Putamen (tissue), 1 donor: ENCODE measurements at regions not wholly inside any gene's neighbourhood (a gene's known extent, or its start where the extent isn't known, plus 50 kb on each side); places are given as distances from the start of the nearest gene placed in this dataset.

Experiments
- DNase-seq: peaks from one replicate; pipeline ENCODE4 v3.0.0-alpha.2; 2016; ENCODE audit warnings: low spot score

DNA sequence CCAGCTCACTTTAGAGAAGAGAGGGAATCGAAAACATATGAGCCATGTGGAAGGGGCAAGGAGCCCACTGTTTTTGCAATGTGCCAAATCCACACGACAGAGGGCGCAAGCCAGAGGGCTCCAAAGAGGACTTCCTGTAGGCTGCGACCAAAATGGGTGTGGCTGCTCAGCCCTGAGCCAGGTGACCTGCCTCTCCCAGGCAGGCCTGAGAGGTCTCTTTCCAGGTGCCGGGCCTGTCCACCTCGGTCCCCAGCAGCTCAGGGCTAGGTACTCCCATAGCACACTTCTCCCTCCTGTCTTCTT, 153.8 kb downstream of the TTC32 start:
- DNase-seq, result no peak

DNA sequence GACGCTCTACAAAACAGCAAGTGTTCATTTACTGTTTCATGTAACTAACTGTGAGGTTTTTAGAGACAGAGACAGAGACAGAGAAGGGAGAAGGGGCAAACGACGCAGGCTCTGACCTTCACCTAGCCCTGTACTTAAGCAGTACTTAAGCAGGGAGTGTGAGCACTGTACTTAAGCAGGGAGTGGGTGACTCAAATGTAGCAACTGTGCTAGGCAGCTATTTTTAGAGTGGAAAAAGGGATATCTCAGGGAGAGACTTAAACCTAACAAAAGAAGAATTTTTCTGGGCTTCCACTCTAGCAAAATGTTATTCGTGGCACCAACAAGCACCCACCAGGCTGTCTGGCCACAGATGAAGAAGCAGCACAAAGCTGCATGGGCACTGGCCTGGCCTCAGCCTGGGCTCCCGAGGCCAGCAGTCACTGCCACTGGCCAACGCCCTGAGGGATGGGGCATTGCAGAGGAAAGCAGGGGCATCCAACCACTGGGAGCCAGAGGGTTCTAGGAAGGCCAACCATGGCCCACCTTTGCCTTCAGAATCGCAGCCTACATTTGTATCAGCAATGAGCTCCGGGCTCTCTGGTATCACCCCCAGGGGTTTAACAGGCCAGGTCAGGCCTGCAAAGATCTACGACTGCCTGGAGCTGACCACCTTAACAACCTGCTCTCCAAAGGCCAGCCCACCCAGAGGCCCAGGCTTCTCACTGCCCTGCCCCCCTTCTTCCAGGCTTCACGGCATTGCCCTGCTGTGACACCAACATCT, 154.3 kb downstream of the TTC32 start:
- peak; percentile 11 for DNase-seq

DNA sequence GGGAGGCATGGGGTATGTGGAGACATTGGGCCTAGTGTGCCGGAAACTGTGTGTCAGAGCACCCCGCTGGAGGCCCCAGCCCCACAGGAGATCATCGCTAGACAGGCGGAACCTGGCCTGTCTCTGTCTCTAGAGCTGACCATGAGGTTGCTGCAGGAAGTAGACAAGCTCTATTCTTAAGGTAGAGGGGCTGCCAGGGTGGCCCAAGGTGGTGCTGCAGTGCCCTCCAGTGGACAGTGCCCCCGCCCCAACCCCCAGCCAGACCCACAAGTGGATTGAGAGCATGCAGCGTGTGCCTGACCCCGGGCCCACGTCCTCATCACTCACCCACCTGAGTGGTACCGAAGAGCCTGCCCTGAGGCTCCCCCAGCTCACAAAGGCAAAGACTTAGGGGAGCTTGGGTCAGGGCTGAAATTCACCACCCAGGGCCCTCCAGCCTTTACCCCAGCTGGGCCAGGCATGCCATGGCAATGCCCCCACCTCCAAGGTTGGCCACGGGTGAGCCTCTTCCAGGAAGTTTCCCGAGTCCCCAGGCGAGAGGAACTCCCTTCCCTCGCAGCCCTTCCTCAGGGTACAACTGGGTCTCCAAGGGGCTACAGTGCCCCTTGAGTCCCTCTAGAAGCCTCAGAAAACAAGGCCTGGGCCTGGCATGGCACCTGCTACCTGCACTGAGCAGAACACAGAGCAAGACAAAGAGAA, 155.0 kb downstream of the TTC32 start:
- DNase-seq, result no peak

DNA sequence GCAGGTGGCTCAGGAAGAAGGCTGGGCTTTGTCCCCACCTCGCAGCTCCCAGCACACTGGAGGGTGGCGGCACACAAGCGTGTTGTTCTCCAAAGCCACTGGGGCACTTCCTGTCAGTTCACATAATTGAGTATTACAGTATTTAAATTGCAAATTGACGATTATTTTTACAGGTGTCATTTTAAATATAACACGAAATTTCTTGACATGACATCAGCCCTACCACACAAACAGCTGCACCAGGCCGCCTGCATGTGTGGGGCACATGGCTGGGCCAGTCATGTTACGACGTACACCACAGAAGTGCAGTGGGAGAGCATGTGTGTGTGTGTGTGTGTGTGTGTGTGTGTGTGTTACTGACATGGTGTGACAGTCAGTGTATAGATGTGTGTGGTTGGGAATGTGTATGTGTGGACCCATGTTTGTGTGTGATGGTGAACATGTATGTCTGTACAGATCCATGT, 155.6 kb downstream of the TTC32 start:
- DNase-seq, result no peak

DNA sequence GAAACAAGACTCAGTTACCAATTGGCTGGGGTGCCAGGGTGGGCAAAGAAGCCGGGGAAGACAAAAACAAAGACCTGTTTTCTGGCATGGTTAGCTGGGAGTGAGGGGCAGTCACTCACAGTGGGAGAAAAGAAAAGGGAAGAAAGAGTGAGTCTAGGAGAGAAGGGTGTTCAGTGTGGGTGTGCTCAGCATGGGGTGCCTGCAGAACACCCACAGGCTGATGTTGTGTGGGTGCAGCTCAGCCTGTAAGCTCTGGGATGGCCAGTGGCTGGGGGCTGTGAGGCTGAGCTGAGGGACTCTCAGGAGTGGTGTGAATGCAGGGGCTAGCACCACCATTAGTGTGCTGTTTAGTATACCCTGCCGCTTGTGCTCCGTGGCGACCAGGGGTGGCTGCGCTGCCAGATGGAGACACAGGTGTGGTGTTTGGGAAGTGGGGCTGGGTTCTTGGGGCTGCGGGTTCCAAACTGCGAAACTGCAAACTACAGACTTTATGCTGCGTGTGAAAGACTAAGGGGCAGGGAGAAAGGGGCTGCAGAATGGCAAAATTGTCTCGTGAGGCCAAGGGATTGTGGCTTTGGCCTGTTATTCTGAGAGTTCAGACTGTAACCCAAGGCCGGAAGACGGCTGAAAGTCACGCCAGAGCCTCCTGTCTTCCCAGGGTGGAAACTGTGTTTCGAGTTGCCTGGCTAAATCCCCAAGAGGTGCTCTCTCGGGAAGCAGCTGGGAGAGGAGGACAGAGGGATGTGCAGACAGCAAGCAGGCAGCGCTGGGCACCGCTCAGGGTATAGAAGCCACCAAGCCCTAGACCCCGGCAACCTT, 156.3 kb downstream of the TTC32 start:
- no peak for DNase-seq

DNA sequence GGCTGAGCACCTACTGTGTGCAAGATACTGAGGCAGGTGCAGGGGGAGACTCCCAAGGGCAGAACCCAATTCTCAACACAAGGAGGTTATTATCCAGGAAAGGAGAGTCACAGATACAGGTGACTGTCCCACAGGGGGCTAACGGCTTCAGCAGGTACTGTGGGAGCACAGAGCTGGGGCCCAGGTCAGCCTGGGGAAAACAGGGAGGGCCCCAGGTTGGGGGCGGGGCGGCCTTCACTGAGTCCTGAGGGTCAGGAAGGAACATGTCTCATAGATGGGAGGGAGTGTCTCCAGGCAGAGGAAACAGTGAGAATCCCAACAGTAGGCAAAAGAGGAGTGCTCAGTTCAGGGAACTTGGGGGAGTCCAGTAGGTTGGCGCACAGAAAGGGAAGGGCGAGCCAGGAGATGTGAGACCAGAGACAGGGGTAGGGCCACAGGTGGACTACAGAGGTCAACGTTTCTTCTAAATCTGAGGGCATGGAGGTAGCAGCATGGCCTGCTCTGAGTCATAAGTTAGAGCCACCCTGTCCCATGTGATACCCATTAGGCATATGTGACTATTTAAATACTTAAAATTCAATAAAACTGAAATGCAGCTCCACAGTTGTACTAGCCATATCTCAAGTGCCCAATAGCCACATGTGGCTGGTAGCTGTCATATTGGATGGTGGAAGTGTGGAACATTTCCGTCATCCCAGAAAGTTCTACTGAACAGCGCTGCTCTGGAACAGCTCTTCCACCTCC, 157.2 kb downstream of the TTC32 start:
- DNase-seq, result no peak

DNA sequence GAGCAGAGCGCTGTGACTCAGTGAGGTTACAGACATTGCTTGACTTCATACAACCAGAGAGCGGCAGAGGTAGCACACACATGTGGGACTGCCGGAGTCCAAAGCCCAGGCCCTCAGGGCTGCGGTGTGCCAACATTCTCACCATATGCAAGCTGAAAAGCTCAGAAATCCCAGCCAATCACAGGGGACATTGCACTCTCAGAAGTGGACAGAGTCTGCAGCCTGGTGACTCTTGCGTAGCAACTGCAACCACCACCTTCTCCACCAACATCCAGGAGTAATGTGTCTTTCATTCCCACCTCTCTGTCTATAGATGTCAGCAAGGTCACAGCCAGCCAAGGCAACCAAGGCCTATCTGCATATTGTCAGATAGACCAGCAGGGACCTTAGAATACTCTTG, 158.1 kb downstream of the TTC32 start:
- no peak for DNase-seq

DNA sequence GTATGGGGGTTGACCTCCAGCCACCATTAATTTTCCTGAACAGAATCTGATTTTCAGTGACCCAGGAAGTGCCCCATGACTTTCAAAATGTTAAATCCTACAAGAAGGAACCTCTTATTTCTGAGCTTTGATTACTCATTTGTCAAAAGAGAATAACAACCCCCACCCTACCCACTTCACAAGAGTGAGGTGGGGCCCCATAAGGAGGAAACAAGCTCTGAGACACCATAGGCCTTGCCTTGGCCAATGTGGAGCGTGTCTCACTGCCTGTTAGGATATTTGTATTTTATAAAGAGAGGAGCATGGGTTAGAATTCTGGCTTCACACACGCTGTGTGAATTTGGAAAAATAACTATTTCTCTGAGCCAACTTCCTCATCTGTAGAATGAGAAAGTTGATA, 158.9 kb downstream of the TTC32 start:
- no peak for DNase-seq

DNA sequence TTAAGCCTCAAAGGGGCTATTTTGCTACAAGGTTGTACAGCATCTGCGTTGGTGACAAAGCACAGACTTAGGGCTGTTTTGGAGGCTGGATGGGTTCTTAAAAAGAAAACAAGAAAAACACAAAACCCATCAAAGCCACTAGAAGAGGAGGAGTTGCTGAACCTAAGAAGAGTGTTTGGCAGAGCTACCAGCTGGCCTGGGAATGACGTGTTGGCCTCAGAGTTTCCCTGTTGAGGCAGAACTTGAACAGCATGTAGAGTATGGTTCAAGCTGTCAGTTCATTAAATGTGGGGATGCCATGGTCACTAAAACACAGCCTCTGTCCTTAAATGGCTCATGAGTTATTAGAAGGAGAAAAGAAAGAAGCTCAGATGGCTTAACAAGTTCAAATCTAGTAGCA, 162.5 kb downstream of the TTC32 start:
- no peak for DNase-seq

DNA sequence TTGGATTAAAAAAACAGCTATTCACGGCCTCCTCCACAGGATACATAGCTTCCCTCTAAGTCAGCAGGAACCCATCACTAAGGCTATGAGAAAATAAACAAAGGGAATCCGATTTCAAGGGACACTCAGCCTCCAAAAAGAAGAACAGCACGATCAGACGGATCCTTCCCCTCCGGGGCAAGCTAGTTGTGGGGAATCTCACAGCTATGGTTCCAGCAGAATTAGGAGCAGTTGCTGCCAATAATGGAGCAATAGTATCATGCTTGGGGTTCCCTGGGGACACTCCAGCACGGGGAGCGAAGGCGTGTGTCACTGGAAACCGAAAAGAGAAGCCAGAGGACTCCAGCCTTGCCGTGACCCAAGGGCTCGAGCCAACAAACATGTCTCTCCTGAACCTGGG, 163.1 kb downstream of the TTC32 start:
- no peak for DNase-seq

DNA sequence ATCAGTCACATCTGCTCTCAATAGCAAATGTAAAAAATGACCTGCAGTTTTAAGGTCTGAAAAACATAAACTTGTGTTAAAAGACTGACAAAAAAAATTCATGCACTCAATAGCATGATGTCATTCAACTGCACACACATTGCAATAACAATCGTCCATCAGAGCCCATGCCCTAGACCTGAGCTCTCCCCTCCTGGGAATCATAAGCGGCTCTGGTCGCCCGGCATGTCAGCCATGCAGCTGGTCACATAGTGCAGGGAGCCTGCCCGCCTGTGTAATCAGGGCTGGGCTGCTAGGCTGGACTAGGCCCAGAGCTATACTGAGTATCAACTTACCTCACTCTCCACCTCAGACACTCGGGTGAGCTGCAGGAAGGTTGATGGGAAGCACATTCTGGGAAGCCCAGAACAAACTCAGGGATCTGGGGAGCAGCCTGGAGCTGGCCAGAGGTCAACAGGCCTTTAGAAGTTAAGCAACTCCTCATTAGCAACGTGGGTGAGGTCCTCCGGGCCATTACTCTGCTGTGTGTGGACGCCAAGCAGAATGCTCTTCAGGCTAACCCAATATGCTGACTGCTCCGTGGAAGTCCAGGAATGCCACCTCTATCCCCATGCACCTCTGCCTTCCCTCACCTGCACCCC, 165.5 kb downstream of the TTC32 start:
- DNase-seq, result no peak

DNA sequence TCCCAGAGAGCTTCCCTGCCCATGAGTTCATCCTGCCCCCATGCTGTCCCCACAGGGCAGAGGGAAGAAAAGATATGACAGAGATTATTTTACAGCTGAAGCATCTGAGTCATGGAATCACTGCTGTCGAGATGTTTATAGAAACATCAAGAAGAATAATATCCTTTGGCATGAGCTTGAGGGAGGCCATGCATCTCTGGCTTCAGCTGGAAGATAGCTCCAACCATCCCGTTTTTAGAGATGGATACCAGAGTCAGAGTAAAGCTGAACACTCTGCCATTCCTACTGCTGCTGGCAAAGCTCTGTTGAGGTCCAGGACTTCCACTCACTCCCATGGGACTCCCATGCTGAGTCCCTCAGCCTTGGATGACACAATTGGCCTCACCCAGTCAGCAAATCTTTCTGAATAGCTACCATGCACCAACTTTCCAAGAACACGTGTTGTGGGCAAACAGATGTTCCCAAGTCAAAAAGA, 167.8 kb downstream of the TTC32 start:
- DNase-seq, result no peak

DNA sequence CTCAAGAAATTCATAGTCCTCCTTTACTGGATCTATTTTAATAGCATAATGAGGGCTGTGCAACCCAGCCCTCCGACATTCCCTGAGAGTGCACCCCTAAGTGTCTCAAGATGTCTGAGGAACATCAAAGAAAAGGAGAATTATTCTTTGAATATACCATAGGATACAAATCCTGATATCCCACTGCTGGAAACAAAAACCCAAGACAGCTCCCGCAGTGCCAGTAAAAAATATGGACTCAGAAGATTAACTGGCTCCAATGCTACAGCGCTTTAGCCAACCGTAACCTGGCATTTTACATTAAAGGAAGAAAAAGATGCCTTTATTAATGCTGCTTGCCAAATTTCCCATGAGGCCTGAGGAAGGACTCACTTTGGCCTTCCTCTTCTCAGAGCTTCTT, 168.4 kb downstream of the TTC32 start:
- no peak for DNase-seq

DNA sequence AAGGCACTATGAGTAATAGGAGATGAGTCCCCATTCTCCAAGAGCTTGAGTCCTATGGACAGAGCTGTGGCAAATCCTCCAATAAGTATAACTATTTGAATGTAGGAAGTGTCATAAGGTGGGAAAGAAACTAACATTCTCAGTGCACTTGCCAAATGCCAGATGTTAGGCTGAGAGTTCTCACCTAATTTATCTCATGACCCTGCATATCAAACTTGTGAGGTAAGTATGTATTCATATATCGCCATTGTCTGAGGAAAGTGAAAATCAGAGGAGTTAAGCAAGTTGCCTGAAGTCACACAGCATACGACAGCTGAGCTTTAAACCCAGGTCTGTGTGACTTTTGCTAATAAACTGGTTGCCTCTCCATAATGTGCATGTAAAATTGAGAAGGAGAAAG, 169.5 kb downstream of the TTC32 start:
- no peak for DNase-seq

DNA sequence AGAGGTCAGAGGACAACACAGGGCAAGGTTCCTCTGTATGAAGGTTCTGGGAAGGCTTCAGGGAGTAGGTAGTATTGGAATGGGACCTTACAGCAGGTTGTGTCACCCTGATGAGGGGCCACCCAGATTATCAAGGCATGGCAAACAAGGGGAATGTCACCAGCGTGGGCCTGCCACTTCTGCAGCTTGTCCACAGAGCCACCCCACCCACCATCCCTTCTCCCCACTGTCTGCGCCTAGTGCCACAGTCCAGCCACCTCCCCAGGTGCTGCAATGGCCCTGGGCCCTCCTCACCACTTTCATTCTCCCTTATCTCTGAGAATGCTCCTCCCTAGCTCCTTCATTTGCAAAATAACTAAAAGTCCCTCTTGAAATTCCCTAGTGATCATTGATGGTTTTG, 170.3 kb downstream of the TTC32 start:
- no peak for DNase-seq

DNA sequence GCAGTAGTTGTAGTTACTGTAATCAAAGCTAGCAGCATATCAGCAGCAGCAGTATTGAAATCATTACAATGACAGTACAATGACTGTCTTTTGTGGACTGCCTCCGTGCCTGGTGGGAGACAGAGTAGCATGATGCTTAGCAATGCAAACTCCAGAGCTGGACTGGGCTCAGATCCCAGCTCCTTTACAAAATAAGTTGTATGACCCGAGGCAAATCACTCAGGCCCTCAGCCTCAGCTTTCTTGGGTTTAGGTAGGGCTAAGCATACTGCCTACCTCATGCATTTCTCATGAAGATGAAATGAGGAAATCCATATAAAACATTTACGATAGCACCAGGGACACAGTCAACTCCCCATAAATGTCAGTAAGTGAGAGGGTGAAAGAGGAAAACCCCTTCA, 170.7 kb downstream of the TTC32 start:
- DNase-seq, result no peak

DNA sequence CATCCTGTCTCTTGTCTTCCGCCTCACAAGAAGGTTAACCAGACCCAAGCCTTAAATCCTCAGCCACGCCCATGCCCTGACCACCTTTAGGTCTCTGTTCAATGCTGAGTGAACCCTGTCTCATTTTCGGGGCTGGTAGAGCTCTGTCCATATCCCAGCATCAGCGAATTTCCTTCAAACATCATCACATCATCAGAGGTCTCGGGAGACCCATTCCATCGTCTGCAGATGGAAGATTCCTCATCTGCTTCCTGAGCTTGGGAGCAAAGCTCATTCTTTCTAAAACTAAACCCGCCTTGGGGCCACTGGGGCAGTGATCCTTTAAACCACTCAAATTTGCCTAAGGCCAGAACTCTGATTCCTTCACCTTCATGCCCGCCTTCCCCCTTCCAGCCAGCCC, 173.7 kb downstream of the TTC32 start:
- no peak for DNase-seq

DNA sequence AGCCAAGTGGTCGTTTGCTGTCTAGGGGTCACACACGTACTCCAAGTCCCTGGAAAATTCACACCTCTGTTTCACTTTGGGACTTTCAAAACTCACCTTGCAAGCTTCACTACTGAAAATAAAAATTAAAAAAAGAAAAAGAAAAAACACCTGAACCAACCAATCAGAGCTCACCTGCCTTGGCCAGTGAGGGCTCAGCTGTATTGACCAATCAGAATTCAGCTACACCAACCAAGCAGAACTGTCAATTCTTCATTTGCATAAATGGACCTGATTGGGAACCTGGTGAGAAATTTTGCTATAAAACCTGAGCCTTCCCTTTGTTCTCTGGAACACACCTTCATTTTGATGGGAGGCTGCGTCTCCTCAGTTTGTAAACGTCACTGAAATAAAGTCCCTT, 176.4 kb downstream of the TTC32 start:
- DNase-seq, result no peak

DNA sequence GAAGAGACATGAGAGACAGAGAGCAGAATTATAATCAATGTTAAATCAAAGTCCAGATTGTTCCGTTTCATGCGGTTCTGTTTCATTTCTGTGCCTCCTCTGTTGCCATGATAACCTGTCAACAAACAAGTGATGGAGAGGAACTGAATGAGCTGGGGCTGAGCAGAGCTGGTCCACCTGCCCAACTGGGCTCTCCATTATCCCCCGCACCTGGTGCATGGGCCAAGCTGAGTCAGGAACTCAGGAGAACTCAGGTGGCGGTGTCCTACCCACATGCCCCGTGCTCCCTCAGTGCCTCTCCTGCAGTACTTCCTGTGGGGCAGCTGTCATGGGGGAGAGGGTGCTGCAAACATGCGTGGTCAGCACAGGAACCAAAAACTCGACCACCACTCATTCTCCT, 178.8 kb downstream of the TTC32 start:
- no peak for DNase-seq

DNA sequence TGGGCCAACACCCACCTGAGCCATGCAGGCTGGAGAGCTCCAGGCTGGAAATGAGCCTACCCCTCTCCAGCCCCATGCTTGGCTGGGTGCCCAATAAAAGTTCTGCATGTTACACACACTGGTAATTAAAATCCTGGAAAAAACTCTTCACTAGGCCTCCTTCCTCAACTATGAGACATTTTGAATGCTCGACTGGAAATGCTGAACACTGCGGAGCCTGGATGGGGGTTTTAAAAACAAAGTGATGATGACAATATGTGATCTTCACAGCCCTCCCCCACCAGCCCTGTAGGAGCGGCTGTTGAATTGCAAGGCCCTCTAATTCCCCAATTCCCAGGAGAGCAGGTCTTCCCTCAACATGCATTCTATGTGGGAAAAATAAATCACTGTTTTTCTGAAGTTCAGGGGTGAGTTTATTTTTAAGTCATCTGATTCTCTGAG, 179.2 kb downstream of the TTC32 start:
- no peak for DNase-seq

DNA sequence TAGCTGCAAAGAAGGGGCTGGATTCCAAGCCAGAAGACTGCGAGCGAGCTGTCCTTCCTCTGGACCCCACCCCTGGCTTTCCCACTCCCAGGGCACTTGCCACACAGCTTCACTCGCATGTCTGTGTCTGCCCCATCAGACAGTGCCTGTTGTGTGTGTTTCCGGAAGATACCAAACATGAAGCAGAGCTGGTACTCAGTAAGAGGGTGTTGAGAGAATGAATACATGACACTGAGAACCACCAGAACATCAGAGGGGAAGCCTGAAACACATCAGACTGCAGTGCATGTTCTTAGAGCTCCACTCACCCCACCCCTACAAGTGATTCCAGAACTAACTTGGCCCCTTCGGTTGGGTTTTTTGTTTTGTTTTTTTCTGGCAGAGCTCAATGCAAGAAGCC, 181.5 kb downstream of the TTC32 start:
- DNase-seq, result no peak

DNA sequence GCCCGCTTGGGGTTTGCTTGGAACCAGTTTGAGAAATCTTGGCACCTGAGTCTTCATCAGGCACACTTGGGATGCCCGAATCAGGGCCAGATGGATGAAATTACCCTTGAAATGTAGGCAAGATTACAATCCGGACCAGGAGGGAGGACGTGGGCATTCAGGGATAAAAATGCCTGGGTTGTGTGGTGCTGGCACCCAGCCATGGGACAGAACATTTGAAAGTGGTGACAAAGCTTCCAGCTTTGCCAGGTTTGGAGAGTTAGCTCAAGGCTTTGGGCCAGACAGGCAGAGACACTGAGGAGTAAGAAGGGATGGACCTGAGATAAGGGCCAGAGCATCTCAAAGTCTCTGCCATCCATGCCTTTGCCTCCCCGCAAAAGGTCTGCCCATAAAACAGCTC, 182.2 kb downstream of the TTC32 start:
- DNase-seq, result no peak
